GM12864 (cell line): ENCODE measurements at regions not wholly inside any gene's neighbourhood (a gene's known extent, or its start where the extent isn't known, plus 50 kb on each side); places are given as distances from the start of the nearest gene placed in this dataset.

ENCODE experiments used
- DNase-seq: peaks from one replicate; pipeline ENCODE4 v3.0.0-alpha.2; 2011; ENCODE audit warnings: low read depth
- H3K4me3 ChIP-seq: 2 replicates; pipeline ENCODE4 v1.5.1; 2011; ENCODE audit warnings: mild to moderate bottlenecking, low read depth, low read length, control low read depth
- CTCF ChIP-seq: IDR thresholded peaks from 2 replicates; pipeline ENCODE4 v1.5.1; 2011; ENCODE audit warnings: low read depth, mild to moderate bottlenecking, moderate library complexity, low read length, control low read depth, inconsistent platforms; ENCODE audit errors: missing control alignments

- DNase-seq = no peak
- TF ChIP-seq CTCF = no peak
- no peak overlapping the region for H3K4me3 ChIP-seq
Observed at GRCh38 chr7:84452618-84453017, 258.0 kb upstream of the SEMA3A start.

GRCh38 chr7:84450772-84451171, 256.2 kb upstream of the SEMA3A start:
- TF ChIP-seq CTCF = no peak
- H3K4me3 ChIP-seq = no peak overlapping the region
- no peak for DNase-seq

- no peak for TF ChIP-seq CTCF
- DNase-seq = no peak
- no peak overlapping the region for H3K4me3 ChIP-seq
Observed at GRCh38 chr7:84447636-84448293, 253.2 kb upstream of the SEMA3A start.

- TF ChIP-seq CTCF = no peak
- no peak for DNase-seq
- H3K4me3 ChIP-seq = no peak overlapping the region
Observed at GRCh38 chr7:84446991-84447480, 252.4 kb upstream of the SEMA3A start.

- H3K4me3 ChIP-seq = no peak overlapping the region
- no peak for TF ChIP-seq CTCF
- no peak for DNase-seq
Observed at GRCh38 chr7:84425702-84426259, 231.2 kb upstream of the SEMA3A start.

GRCh38 chr7:84422790-84423189, 228.2 kb upstream of the SEMA3A start:
- DNase-seq = no peak
- H3K4me3 ChIP-seq = no peak overlapping the region
- TF ChIP-seq CTCF = no peak
